Mucosa of descending colon (tissue), 3 donors: ENCODE measurements at regions not wholly inside any gene's neighbourhood (a gene's known extent, or its start where the extent isn't known, plus 50 kb on each side); places are given as distances from the start of the nearest gene placed in this dataset.

Source experiments
- ATAC-seq: fragments of 200-7000 bp; cut with Tn5 transposase; one replicate; pipeline ENCODE4 v1.9.1; 2020; ENCODE audit warnings: mild to moderate bottlenecking, moderate library complexity
- DNase-seq, 3 donors: peaks; one replicate each; pipeline ENCODE4 v3.0.0-alpha.2; 2020
- H3K36me3 ChIP-seq: fragments of 200-600 bp; one replicate; pipeline ENCODE4 v1.8.0; 2021; ENCODE audit warnings: low read depth, mild to moderate bottlenecking
- H3K4me1 ChIP-seq: fragments of 200-600 bp; one replicate; pipeline ENCODE4 v1.8.0; 2021; ENCODE audit warnings: low read depth, mild to moderate bottlenecking
- H3K4me3 ChIP-seq: fragments of 200-600 bp; one replicate; pipeline ENCODE4 v1.8.0; 2021; ENCODE audit warnings: mild to moderate bottlenecking
- H3K9me3 ChIP-seq: fragments of 200-600 bp; one replicate; pipeline ENCODE4 v1.8.0; 2021; ENCODE audit warnings: mild to moderate bottlenecking
- CTCF ChIP-seq: fragments of 200-600 bp; IDR thresholded peaks from one replicate; pipeline ENCODE4 v1.8.0; 2022; ENCODE audit warnings: antibody characterized with exemption, mild to moderate bottlenecking
- intact Hi-C, 2 donors: fragments of 100-400 bp; cut with DNase I in 1 of 2; cut with micrococcal nuclease in 1 of 2; formaldehyde crosslinking; loops; one replicate each; pipeline versions ENCODE4 v1.11.0 to v1.11.1; 2022; cut with DNase I, micrococcal nuclease
- donor health status: DM: no; HTN: no; CAD: no; lungs with moderate emphysema.
- donor health status: DM: no; HTN: no; CAD: no.
- donor health status: DM: no; HTN: yes; CAD: no.

GRCh38 chr5:118165619-118166018 is 822.7 kb downstream of the DTWD2 start:
- Histone ChIP-seq H3K4me3 (no peak overlapping the region), H3K4me1 (no peaks in the 10 kb centered on the region), H3K9me3 (no peaks in the 10 kb centered on the region), H3K36me3 (no peaks in the 10 kb centered on the region)
- TF ChIP-seq CTCF = no peak
- intact Hi-C loops = no loop called here
- no peak for ATAC-seq
- DNase-seq = no peak

GRCh38 chr5:118156181-118156580 is 832.2 kb downstream of the DTWD2 start:
- Histone ChIP-seq H3K4me1 (no peaks in the 10 kb centered on the region), H3K36me3 (no peaks in the 10 kb centered on the region), H3K9me3 (no peaks in the 10 kb centered on the region), H3K4me3 (no peak overlapping the region)
- ATAC-seq = no peak
- no peak for DNase-seq
- intact Hi-C loops = no loop called here
- no peak for TF ChIP-seq CTCF

GRCh38 chr5:118146824-118147223 is 841.5 kb downstream of the DTWD2 start:
- intact Hi-C loops = no loop called here

GRCh38 chr5:118144540-118144939 is 843.8 kb downstream of the DTWD2 start:
- H3K4me3 ChIP-seq = no peak overlapping the region
- H3K4me1 ChIP-seq = no peaks in the 10 kb centered on the region
- DNase-seq (no peak), ATAC-seq (no peak)
- H3K36me3 ChIP-seq = no peaks in the 10 kb centered on the region
- no peaks in the 10 kb centered on the region for H3K9me3 ChIP-seq
- TF ChIP-seq CTCF = no peak
- intact Hi-C loops = no loop called here

More at GRCh38 chr5:118146824-118147223, 841.5 kb downstream of the DTWD2 start:
- H3K36me3 ChIP-seq = no peaks in the 10 kb centered on the region
- TF ChIP-seq CTCF = no peak
- ATAC-seq (no peak), DNase-seq (no peak)
- no peaks in the 10 kb centered on the region for H3K4me1 ChIP-seq
- H3K9me3 ChIP-seq = no peaks in the 10 kb centered on the region
- no peak overlapping the region for H3K4me3 ChIP-seq

- no peaks in the 10 kb centered on the region for H3K36me3 ChIP-seq
- DNase-seq (no peak), ATAC-seq (no peak)
- H3K9me3 ChIP-seq = no peaks in the 10 kb centered on the region
- H3K4me1 ChIP-seq = no peaks in the 10 kb centered on the region
- no peak for TF ChIP-seq CTCF
- H3K4me3 ChIP-seq = no peak overlapping the region
- intact Hi-C loops = no loop called here
Measured at GRCh38 chr5:118139361-118139760, 849.0 kb downstream of the DTWD2 start.

GRCh38 chr5:118126159-118126558 is 862.2 kb downstream of the DTWD2 start:
- TF ChIP-seq CTCF = no peak
- H3K9me3 ChIP-seq = no peaks in the 10 kb centered on the region
- no peaks in the 10 kb centered on the region for H3K4me1 ChIP-seq
- no peak overlapping the region for H3K4me3 ChIP-seq
- ATAC-seq = no peak
- intact Hi-C loops = no loop called here
- no peak for DNase-seq
- H3K36me3 ChIP-seq = no peaks in the 10 kb centered on the region
